Endothelial cell of umbilical vein (primary cell): ENCODE measurements at regions not wholly inside any gene's neighbourhood (a gene's known extent, or its start where the extent isn't known, plus 50 kb on each side); places are given as distances from the start of the nearest gene placed in this dataset.

Source experiments
- BruUV-seq: library from RNA; stranded (reverse); fragments of 400-500 nt; replicated peaks from 2 replicates; lab custom pipeline; 2021; lab: Mats Ljungman, UMichigan
- CTCF ChIA-PET: fragments of 300-600, 350-600 bp; sonication (Branson Sonifier 250); formaldehyde crosslinking; loops from one replicate; lab custom pipeline; 2021; ENCODE audit warnings: antibody characterized with exemption, inconsistent platforms; lab: Charles Lee
- POLR2A ChIA-PET: fragments of 300-600, 350-600 bp; sonication (Branson Sonifier 250); formaldehyde crosslinking; loops from one replicate; lab custom pipeline; 2021; ENCODE audit warnings: antibody characterized with exemption, inconsistent platforms; lab: Charles Lee
- DNase-seq: peaks from one replicate; pipeline ENCODE4 v3.0.0-alpha.2; 2011; ENCODE audit warnings: low read depth, low spot score
- FAIRE-seq: peaks from 2 replicates; lab custom pipeline; 2011; peaks lifted over from hg19 to GRCh38; lab: Jason Lieb, UNC
- H2AFZ ChIP-seq: 2 replicates; pipeline ENCODE4 v1.6.0; 2012; ENCODE audit warnings: low read depth, low read length, control low read depth, inconsistent platforms
- H3K27ac ChIP-seq: 2 replicates; pipeline ENCODE4 v1.5.1; 2011; ENCODE audit warnings: low read depth, mild to moderate bottlenecking, control low read depth, low read length, moderate library complexity; ENCODE audit not compliant: insufficient read depth
- H3K27me3 ChIP-seq, 2 experiments: 2 replicates each; pipeline versions ENCODE4 v1.6.0 to v1.6.1; 2011; ENCODE audit warnings: low read length in 2 of 2, mixed read lengths in 1 of 2; ENCODE audit not compliant: control insufficient read depth in 2 of 2, insufficient read depth in 2 of 2
- H3K36me3 ChIP-seq, 2 experiments: 2 replicates in 1 of 2; 3 replicates in 1 of 2; pipeline ENCODE4 v1.5.1; 2011; ENCODE audit warnings: low read length in 2 of 2, mild to moderate bottlenecking in 1 of 2, moderate library complexity in 1 of 2; ENCODE audit not compliant: control insufficient read depth in 2 of 2, insufficient read depth in 2 of 2; ENCODE audit errors: extremely low read depth in 1 of 2
- H3K4me1 ChIP-seq: 3 replicates; pipeline ENCODE4 v1.5.1; 2011; ENCODE audit warnings: mild to moderate bottlenecking, low read length; ENCODE audit not compliant: control insufficient read depth, insufficient read depth; ENCODE audit errors: extremely low read depth
- H3K4me2 ChIP-seq: 2 replicates; pipeline ENCODE4 v1.6.1; 2011; ENCODE audit warnings: low read length, control low read depth, mixed read lengths; ENCODE audit not compliant: insufficient read depth
- H3K4me3 ChIP-seq, 3 experiments: fragments of 200-600 bp in 1 of 3; sonication (generic), shearing (Covaris generic) in 1 of 3; replicated peaks in 1 of 3; 2 replicates each; pipeline ENCODE4 v1.5.1; 2011 to 2016; ENCODE audit warnings: control low read depth in 3 of 3, low read length in 3 of 3, mild to moderate bottlenecking in 2 of 3, inconsistent platforms in 1 of 3, low read depth in 1 of 3, moderate library complexity in 1 of 3; ENCODE audit not compliant: insufficient read depth in 1 of 3
- H3K79me2 ChIP-seq: 2 replicates; pipeline ENCODE4 v1.6.0; 2012; ENCODE audit warnings: low read length, inconsistent platforms; ENCODE audit not compliant: control insufficient read depth, insufficient read depth
- H3K9ac ChIP-seq: replicated peaks from 2 replicates; pipeline ENCODE3; 2011; ENCODE audit warnings: low read length, control low read depth; ENCODE audit not compliant: insufficient read depth; ENCODE audit errors: extremely low read depth
- H3K9me1 ChIP-seq: replicated peaks from 3 replicates; pipeline ENCODE4 v1.6.0; 2011; ENCODE audit warnings: mild to moderate bottlenecking, low read length; ENCODE audit not compliant: control insufficient read depth, insufficient read depth; ENCODE audit errors: extremely low read depth
- H3K9me3 ChIP-seq: replicated peaks from 2 replicates; pipeline ENCODE4 v1.5.1; 2012; ENCODE audit warnings: low read length, inconsistent platforms; ENCODE audit not compliant: control insufficient read depth, insufficient read depth
- H4K20me1 ChIP-seq: replicated peaks from 2 replicates; pipeline ENCODE3; 2011; ENCODE audit warnings: mild to moderate bottlenecking, low read length; ENCODE audit not compliant: control insufficient read depth, insufficient read depth; ENCODE audit errors: extremely low read depth
- CTCF ChIP-seq, 2 donors: IDR thresholded peaks; 1 replicate in 1 of 2; 2 replicates in 1 of 2; pipeline ENCODE4 v1.5.1; 2011; ENCODE audit warnings: low read length in 2 of 2, mild to moderate bottlenecking in 2 of 2, moderate library complexity in 2 of 2, control low read depth in 1 of 2, inconsistent platforms in 1 of 2, low read depth in 1 of 2; ENCODE audit not compliant: insufficient read depth in 1 of 2; ENCODE audit errors: extremely low read depth in 1 of 2
- EZH2 ChIP-seq: IDR thresholded peaks from 2 replicates; pipeline ENCODE4 v1.6.1; 2012; ENCODE audit warnings: borderline replicate concordance, low read depth, mild to moderate bottlenecking, moderate library complexity, low read length, inconsistent platforms; ENCODE audit not compliant: severe bottlenecking
- FOS ChIP-seq: IDR thresholded peaks from 2 replicates; pipeline ENCODE4 v1.6.1; 2011; ENCODE audit warnings: mild to moderate bottlenecking, low read length, moderate library complexity, borderline replicate concordance; ENCODE audit not compliant: insufficient read depth
- GATA2 ChIP-seq: IDR thresholded peaks from 2 replicates; pipeline ENCODE4 v1.7.0; 2011; ENCODE audit warnings: low read depth, mild to moderate bottlenecking, moderate library complexity, mixed read lengths, low read length; ENCODE audit not compliant: insufficient read length, insufficient read depth
- JUN ChIP-seq: IDR thresholded peaks from 2 replicates; pipeline ENCODE4 v1.6.1; 2011; ENCODE audit warnings: borderline replicate concordance, low read depth; ENCODE audit not compliant: insufficient read length, insufficient read depth
- MAX ChIP-seq: IDR thresholded peaks from 2 replicates; pipeline ENCODE4 v1.6.1; 2011; ENCODE audit not compliant: insufficient read depth, insufficient read length
- MYC ChIP-seq: IDR thresholded peaks from one replicate; pipeline ENCODE4 v1.6.1; 2011; ENCODE audit warnings: mild to moderate bottlenecking, low read depth, low read length
- POLR2A ChIP-seq: IDR thresholded peaks from 2 replicates; pipeline ENCODE4 v1.6.1; 2012; ENCODE audit warnings: low read depth, mild to moderate bottlenecking, control low read depth, low read length
- POLR2AphosphoS5 ChIP-seq: IDR thresholded peaks from 2 replicates; pipeline ENCODE4 v1.6.1; 2012; ENCODE audit warnings: low read depth, mild to moderate bottlenecking, control low read depth, low read length, moderate library complexity; ENCODE audit not compliant: insufficient read depth
- dilution Hi-C: fragments of 300-500 bp; cut with MboI; formaldehyde crosslinking; loops from one replicate; pipeline ENCODE4 v1.15.0; 2019; ENCODE audit warnings: low sequenced_read_pairs; ENCODE audit not compliant: extremely low pct_ligation_motif_present
- intact Hi-C: fragments of 100-400 bp; cut with micrococcal nuclease; formaldehyde crosslinking; loops from one replicate; pipeline ENCODE4 v1.10.0; 2022

- H2AFZ ChIP-seq = peak overlapping the region; percentile 89
- no peaks in the 10 kb centered on the region for H3K79me2 ChIP-seq
- BruUV-seq = no TSS peak
- CTCF ChIA-PET = interaction anchor here (0.7 to 2.3 kb wide), 7 partner anchors 10 to 163 kb away, joined by 3 to 11 read pairs (median 4); partner anchors contain the start of gene CLEC14A
- no peaks in the 10 kb centered on the region for H4K20me1 ChIP-seq
- no peaks in the 10 kb centered on the region for H3K9me1 ChIP-seq
- H3K27ac ChIP-seq = no peak overlapping the region
- FAIRE-seq (peak; percentile 18), DNase-seq (peak; percentile 74)
- H3K9me3 ChIP-seq = no peaks in the 10 kb centered on the region
- H3K9ac ChIP-seq = peak overlapping the region; percentile 3
- intact Hi-C loops (no loop called here), dilution Hi-C loops (no loop called here)
- H3K4me2 ChIP-seq = peak overlapping the region; percentile 57
- no peak for TF ChIP-seq MYC
- TF ChIP-seq GATA2 = peak; percentile 24
- H3K36me3 ChIP-seq = no peaks in the 10 kb centered on the region
- no peaks in the 10 kb centered on the region for H3K27me3 ChIP-seq
- POLR2A ChIA-PET = no interaction called here
- peak overlapping the region in 2 of 3 experiments; percentile 8 to 21 for H3K4me3 ChIP-seq
- peaks cover 6% of the 10 kb centered on the region for H3K4me1 ChIP-seq
These were observed 163.7 kb upstream of the CLEC14A start for GRCh38 chr14:38419579-38419978.

GRCh38 chr14:38412654-38413053 is 156.8 kb upstream of the CLEC14A start:
- no TSS peak for BruUV-seq
- intact Hi-C loops = no loop called here
- Histone ChIP-seq H3K9ac (no peak overlapping the region), H3K9me3 (no peaks in the 10 kb centered on the region), H3K27me3 (no peaks in the 10 kb centered on the region), H3K36me3 (no peaks in the 10 kb centered on the region), H3K9me1 (no peaks in the 10 kb centered on the region), H3K4me1 (no peaks in the 10 kb centered on the region), H4K20me1 (no peaks in the 10 kb centered on the region), H3K27ac (no peak overlapping the region), H3K4me2 (no peak overlapping the region), H3K79me2 (no peaks in the 10 kb centered on the region), H2AFZ (no peak overlapping the region), H3K4me3 (no peak overlapping the region)
- POLR2A ChIA-PET = no interaction called here
- DNase-seq = no peak
- FAIRE-seq = no peak
- CTCF ChIA-PET = no interaction called here
- TF ChIP-seq FOS = no peak
- TF ChIP-seq POLR2AphosphoS5 = no peak
- TF ChIP-seq CTCF (IDR thresholded peaks at IDR 0.05; ENCODE audit: extremely low read depth in 1 of 2, insufficient read depth in 1 of 2, low read depth in 1 of 2, low read length in 2 of 2) = no peak
- TF ChIP-seq GATA2 = no peak
- no peak for TF ChIP-seq EZH2
- no peak for TF ChIP-seq POLR2A
- TF ChIP-seq JUN = no peak
- TF ChIP-seq MAX = no peak
- TF ChIP-seq MYC = no peak
- dilution Hi-C loops = no loop called here
